ENCODE measurements at regions not wholly inside any gene's neighbourhood (a gene's known extent, or its start where the extent isn't known, plus 50 kb on each side); places are given as distances from the start of the nearest gene placed in this dataset.

- TF ChIP-seq POLR2A (IDR thresholded peaks at IDR 0.05) (no peak), CTCF (IDR thresholded peaks at IDR 0.05) (no peak)
- Histone ChIP-seq H3K9me3 (no peaks in the 10 kb centered on the region), H3K27me3 (no peaks in the 10 kb centered on the region), H3K4me1 (no peaks in the 10 kb centered on the region), H3K27ac (no peak overlapping the region), H3K36me3 (ENCODE audit: low read depth, missing control alignments) (no peaks in the 10 kb centered on the region), H3K4me3 (no peak overlapping the region)
- intact Hi-C loops (cut with DNase I; ENCODE audit: low total_unique reads) = no loop called here
- 32 to 38% methylated on average over 1 of the region's 1 CpG for WGBS, 2 donors
- no peak for DNase-seq
These were observed 582.7 kb upstream of the AADAT start for GRCh38 chr4:170672381-170672965.

GRCh38 chr4:170671171-170671570 lies 581.4 kb upstream of the AADAT start:
- WGBS, 2 donors = 74 to 76% methylated on average over 1 of the region's 1 CpG
- H3K4me1 ChIP-seq = no peaks in the 10 kb centered on the region
- H3K9me3 ChIP-seq = no peaks in the 10 kb centered on the region
- intact Hi-C loops (cut with DNase I; ENCODE audit: low total_unique reads) = no loop called here
- no peaks in the 10 kb centered on the region for H3K27me3 ChIP-seq
- no peak overlapping the region for H3K4me3 ChIP-seq
- no peak overlapping the region for H3K27ac ChIP-seq
- TF ChIP-seq CTCF (IDR thresholded peaks at IDR 0.05) = no peak
- TF ChIP-seq POLR2A (IDR thresholded peaks at IDR 0.05) = no peak
- H3K36me3 ChIP-seq (ENCODE audit: low read depth, missing control alignments) = no peaks in the 10 kb centered on the region
- no peak for DNase-seq

GRCh38 chr4:170667814-170668213 lies 578.1 kb upstream of the AADAT start:
- H3K36me3 ChIP-seq (ENCODE audit: low read depth, missing control alignments) = no peaks in the 10 kb centered on the region
- intact Hi-C loops (cut with DNase I; ENCODE audit: low total_unique reads) = no loop called here
- H3K4me1 ChIP-seq = no peaks in the 10 kb centered on the region
- H3K27ac ChIP-seq = no peak overlapping the region
- H3K9me3 ChIP-seq = no peaks in the 10 kb centered on the region
- no peak for DNase-seq
- 85% methylated on average over 4 of the region's 4 CpGs for WGBS, 2 donors
- H3K4me3 ChIP-seq = no peak overlapping the region
- H3K27me3 ChIP-seq = no peaks in the 10 kb centered on the region
- TF ChIP-seq CTCF (IDR thresholded peaks at IDR 0.05) (no peak), POLR2A (IDR thresholded peaks at IDR 0.05) (no peak)

- H3K4me3 ChIP-seq = no peak overlapping the region
- no peaks in the 10 kb centered on the region for H3K4me1 ChIP-seq
- WGBS, 2 donors = 86 to 87% methylated on average over 2 of the region's 2 CpGs
- no peaks in the 10 kb centered on the region for H3K9me3 ChIP-seq
- intact Hi-C loops (cut with DNase I; ENCODE audit: low total_unique reads) = no loop called here
- no peak for DNase-seq
- no peak overlapping the region for H3K27ac ChIP-seq
- TF ChIP-seq CTCF (IDR thresholded peaks at IDR 0.05) (no peak), POLR2A (IDR thresholded peaks at IDR 0.05) (no peak)
- no peaks in the 10 kb centered on the region for H3K36me3 ChIP-seq (ENCODE audit: low read depth, missing control alignments)
- H3K27me3 ChIP-seq = no peaks in the 10 kb centered on the region
These were observed 577.2 kb upstream of the AADAT start for GRCh38 chr4:170666909-170667308.

GRCh38 chr4:170662250-170662649 lies 572.5 kb upstream of the AADAT start:
- TF ChIP-seq POLR2A (IDR thresholded peaks at IDR 0.05) = no peak
- no peak for TF ChIP-seq CTCF (IDR thresholded peaks at IDR 0.05)
- H3K9me3 ChIP-seq = no peaks in the 10 kb centered on the region
- no peak for DNase-seq
- 44 to 63% methylated on average over 4 of the region's 4 CpGs for WGBS, 2 donors
- no peaks in the 10 kb centered on the region for H3K4me1 ChIP-seq
- H3K27me3 ChIP-seq = no peaks in the 10 kb centered on the region
- no peak overlapping the region for H3K27ac ChIP-seq
- H3K36me3 ChIP-seq (ENCODE audit: low read depth, missing control alignments) = no peaks in the 10 kb centered on the region
- H3K4me3 ChIP-seq = no peak overlapping the region
- intact Hi-C loops (cut with DNase I; ENCODE audit: low total_unique reads) = no loop called here

Measured in testis (tissue), 2 donors.